ENCODE measurements at regions not wholly inside any gene's neighbourhood (a gene's known extent, or its start where the extent isn't known, plus 50 kb on each side); places are given as distances from the start of the nearest gene placed in this dataset.
"Not testable (repeated sequence)": the region's sequence is repeated elsewhere in the genome, so short reads cannot be mapped to it uniquely, and the experiment has no call there.

GRCh38 chr1:81738875-81739274, 61.9 kb upstream of the ADGRL2 start:
- Histone ChIP-seq H3K27ac (ENCODE audit: low read depth, low read length) (no peak overlapping the region), H4K20me1 (ENCODE audit: low read depth, low read length) (no peaks in the 10 kb centered on the region), H3K9me2 (replicated peaks; ENCODE audit: insufficient read depth, low read length) (no peaks in the 10 kb centered on the region), H3K27me3 (ENCODE audit: low read length) (no peaks in the 10 kb centered on the region), H3K4me2 (ENCODE audit: low read depth, low read length, poor library complexity, severe bottlenecking) (no peak overlapping the region), H3F3A (ENCODE audit: insufficient read depth) (no peaks in the 10 kb centered on the region), H3K9ac (ENCODE audit: low read length) (no peak overlapping the region), H3K79me2 (ENCODE audit: insufficient read depth, low read length) (no peaks in the 10 kb centered on the region), H3K36me3 (ENCODE audit: low read length) (no peaks in the 10 kb centered on the region), H2AFZ (ENCODE audit: low read depth, low read length, severe bottlenecking) (no peak overlapping the region), H3K4me3 (ENCODE audit: insufficient read depth, low read length, poor library complexity, severe bottlenecking) (no peak overlapping the region), H3K9me3 (ENCODE audit: insufficient read depth, low read length) (no peaks in the 10 kb centered on the region)
- TF ChIP-seq, protein P1, sequence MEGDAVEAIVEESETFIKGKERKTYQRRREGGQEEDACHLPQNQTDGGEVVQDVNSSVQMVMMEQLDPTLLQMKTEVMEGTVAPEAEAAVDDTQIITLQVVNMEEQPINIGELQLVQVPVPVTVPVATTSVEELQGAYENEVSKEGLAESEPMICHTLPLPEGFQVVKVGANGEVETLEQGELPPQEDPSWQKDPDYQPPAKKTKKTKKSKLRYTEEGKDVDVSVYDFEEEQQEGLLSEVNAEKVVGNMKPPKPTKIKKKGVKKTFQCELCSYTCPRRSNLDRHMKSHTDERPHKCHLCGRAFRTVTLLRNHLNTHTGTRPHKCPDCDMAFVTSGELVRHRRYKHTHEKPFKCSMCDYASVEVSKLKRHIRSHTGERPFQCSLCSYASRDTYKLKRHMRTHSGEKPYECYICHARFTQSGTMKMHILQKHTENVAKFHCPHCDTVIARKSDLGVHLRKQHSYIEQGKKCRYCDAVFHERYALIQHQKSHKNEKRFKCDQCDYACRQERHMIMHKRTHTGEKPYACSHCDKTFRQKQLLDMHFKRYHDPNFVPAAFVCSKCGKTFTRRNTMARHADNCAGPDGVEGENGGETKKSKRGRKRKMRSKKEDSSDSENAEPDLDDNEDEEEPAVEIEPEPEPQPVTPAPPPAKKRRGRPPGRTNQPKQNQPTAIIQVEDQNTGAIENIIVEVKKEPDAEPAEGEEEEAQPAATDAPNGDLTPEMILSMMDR (IDR thresholded peaks at IDR 0.05; ENCODE audit: insufficient read depth, low read length, poor library complexity, severe bottlenecking), result no peak

DNA sequence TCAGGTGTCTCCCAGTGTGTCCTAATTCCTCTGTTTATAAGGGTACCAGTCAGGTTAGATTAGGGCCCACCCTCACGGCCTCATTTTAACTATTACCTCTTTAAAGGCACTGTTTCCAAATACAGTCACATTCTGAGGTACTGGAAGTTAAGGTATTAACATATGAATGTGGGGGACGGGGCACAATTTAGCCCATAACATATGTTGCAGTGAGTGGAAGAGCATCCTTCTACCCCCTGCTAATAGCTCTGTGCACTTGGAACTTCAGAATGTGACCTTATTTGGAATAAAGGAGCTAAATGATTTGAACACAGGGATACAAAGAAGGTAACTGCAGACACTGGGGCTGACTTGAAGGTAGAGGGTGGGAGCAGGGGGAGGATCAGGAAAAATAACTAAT, 67.3 kb upstream of the ADGRL2 start:
- H3K27ac ChIP-seq (ENCODE audit: low read depth, low read length), result no peak overlapping the region

DNA sequence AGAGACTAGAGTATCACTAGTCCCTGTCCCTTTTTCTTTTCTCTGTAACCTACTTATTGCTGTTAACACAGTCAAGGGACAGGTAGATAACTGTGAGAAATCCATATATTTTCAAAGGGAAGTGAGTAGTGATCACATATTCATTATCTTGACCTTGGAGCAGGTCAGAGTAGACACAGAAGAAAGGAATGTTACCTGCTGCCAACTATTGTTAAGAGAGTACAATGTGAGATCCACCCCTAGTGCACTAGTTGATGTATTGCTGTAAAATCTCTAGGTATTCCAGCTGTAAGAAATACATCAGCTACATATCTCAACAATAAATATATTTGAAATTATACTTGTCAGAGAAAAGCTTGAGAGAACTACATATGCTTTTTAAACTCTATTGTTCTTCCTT, 68.7 kb upstream of the ADGRL2 start:
- no peaks in the 10 kb centered on the region for H3K79me2 ChIP-seq (ENCODE audit: insufficient read depth, low read length)
- H4K20me1 ChIP-seq (ENCODE audit: low read depth, low read length), result no peaks in the 10 kb centered on the region
- no peak overlapping the region for H3K4me3 ChIP-seq (ENCODE audit: insufficient read depth, low read length, poor library complexity, severe bottlenecking)
- no peaks in the 10 kb centered on the region for H3K9me2 ChIP-seq (replicated peaks; ENCODE audit: insufficient read depth, low read length)
- H3F3A ChIP-seq (ENCODE audit: insufficient read depth), result no peaks in the 10 kb centered on the region
- no peaks in the 10 kb centered on the region for H3K27me3 ChIP-seq (ENCODE audit: low read length)
- no peaks in the 10 kb centered on the region for H3K36me3 ChIP-seq (ENCODE audit: low read length)
- TF ChIP-seq, protein P1 (IDR thresholded peaks at IDR 0.05; ENCODE audit: insufficient read depth, low read length, poor library complexity, severe bottlenecking), result no peak
- no peak for TF ChIP-seq EZH2phosphoT487 (conservative IDR thresholded peaks at IDR 0.05; ENCODE audit: low read length)
- no peak overlapping the region for H3K9ac ChIP-seq (ENCODE audit: low read length)
- H3K27ac ChIP-seq (ENCODE audit: low read depth, low read length), result no peak overlapping the region
- no peaks in the 10 kb centered on the region for H3K9me3 ChIP-seq (ENCODE audit: insufficient read depth, low read length)
- H3K4me2 ChIP-seq (ENCODE audit: low read depth, low read length, poor library complexity, severe bottlenecking), result no peak overlapping the region
- no peak overlapping the region for H2AFZ ChIP-seq (ENCODE audit: low read depth, low read length, severe bottlenecking)

More for the DNA sequence above, 67.3 kb upstream of the ADGRL2 start:
- no peak for TF ChIP-seq EZH2phosphoT487 (conservative IDR thresholded peaks at IDR 0.05; ENCODE audit: low read length)
- TF ChIP-seq, protein P1 (IDR thresholded peaks at IDR 0.05; ENCODE audit: insufficient read depth, low read length, poor library complexity, severe bottlenecking), result no peak
- no peak overlapping the region for H3K9ac ChIP-seq (ENCODE audit: low read length)
- no peaks in the 10 kb centered on the region for H3K9me3 ChIP-seq (ENCODE audit: insufficient read depth, low read length)
- no peak overlapping the region for H2AFZ ChIP-seq (ENCODE audit: low read depth, low read length, severe bottlenecking)
- H3K9me2 ChIP-seq (replicated peaks; ENCODE audit: insufficient read depth, low read length), result no peaks in the 10 kb centered on the region
- no peaks in the 10 kb centered on the region for H3K79me2 ChIP-seq (ENCODE audit: insufficient read depth, low read length)
- H4K20me1 ChIP-seq (ENCODE audit: low read depth, low read length), result no peaks in the 10 kb centered on the region
- H3K36me3 ChIP-seq (ENCODE audit: low read length), result no peaks in the 10 kb centered on the region
- H3K27me3 ChIP-seq (ENCODE audit: low read length), result no peaks in the 10 kb centered on the region
- H3F3A ChIP-seq (ENCODE audit: insufficient read depth), result no peaks in the 10 kb centered on the region
- no peak overlapping the region for H3K4me2 ChIP-seq (ENCODE audit: low read depth, low read length, poor library complexity, severe bottlenecking)
- H3K4me3 ChIP-seq (ENCODE audit: insufficient read depth, low read length, poor library complexity, severe bottlenecking), result no peak overlapping the region

DNA sequence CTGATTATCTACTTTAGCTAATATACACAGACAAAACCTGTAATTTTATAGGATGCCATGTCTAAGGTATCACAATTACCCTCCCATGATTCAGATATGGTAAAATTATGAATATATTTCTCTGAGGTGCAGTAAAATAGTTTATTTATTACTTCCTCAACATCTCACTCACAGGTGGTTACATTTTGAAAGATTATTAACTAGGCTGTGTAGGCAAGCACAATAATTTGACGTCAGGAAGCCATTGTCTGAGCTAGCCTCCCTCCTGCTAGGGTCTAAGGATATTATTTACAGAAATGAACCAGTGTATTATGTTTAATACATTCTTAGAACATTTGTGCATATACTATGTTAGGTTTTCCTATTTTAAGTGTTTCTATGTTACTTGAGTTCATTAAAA, 69.9 kb upstream of the ADGRL2 start:
- Histone ChIP-seq H3K4me3 (ENCODE audit: insufficient read depth, low read length, poor library complexity, severe bottlenecking) (no peak overlapping the region), H3F3A (ENCODE audit: insufficient read depth) (no peaks in the 10 kb centered on the region), H3K27me3 (ENCODE audit: low read length) (no peaks in the 10 kb centered on the region), H3K4me2 (ENCODE audit: low read depth, low read length, poor library complexity, severe bottlenecking) (no peak overlapping the region), H3K9ac (ENCODE audit: low read length) (no peak overlapping the region), H3K27ac (ENCODE audit: low read depth, low read length) (no peak overlapping the region), H2AFZ (ENCODE audit: low read depth, low read length, severe bottlenecking) (no peak overlapping the region), H3K9me3 (ENCODE audit: insufficient read depth, low read length) (no peaks in the 10 kb centered on the region), H3K9me2 (replicated peaks; ENCODE audit: insufficient read depth, low read length) (no peaks in the 10 kb centered on the region), H4K20me1 (ENCODE audit: low read depth, low read length) (no peaks in the 10 kb centered on the region), H3K36me3 (ENCODE audit: low read length) (no peaks in the 10 kb centered on the region), H3K79me2 (ENCODE audit: insufficient read depth, low read length) (no peaks in the 10 kb centered on the region)
- TF ChIP-seq, protein P1 (IDR thresholded peaks at IDR 0.05; ENCODE audit: insufficient read depth, low read length, poor library complexity, severe bottlenecking), result no peak
- TF ChIP-seq EZH2phosphoT487 (conservative IDR thresholded peaks at IDR 0.05; ENCODE audit: low read length), result no peak

DNA sequence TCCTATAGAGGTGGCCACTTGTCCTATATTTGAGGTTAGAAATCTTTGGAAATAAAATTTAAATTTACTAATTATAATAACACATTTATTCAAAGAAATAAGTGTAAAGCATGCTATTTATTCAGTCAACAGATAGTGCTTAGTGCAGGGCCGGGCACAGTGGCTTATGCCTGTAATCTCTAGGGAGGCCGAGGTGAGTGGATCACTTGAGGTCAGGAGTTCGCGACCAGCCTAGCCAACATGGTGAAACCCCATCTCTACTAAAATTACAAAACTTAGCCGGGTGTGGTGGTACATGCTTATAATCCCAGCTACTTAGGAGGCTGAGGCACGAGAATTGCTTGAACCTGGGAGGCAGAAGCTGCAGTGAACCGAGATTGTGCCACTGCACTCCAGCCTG, 70.4 kb upstream of the ADGRL2 start:
- H3K9me3 ChIP-seq (ENCODE audit: insufficient read depth, low read length); H3K9me2 ChIP-seq (replicated peaks; ENCODE audit: insufficient read depth, low read length); H2AFZ ChIP-seq (ENCODE audit: low read depth, low read length, severe bottlenecking); H3K9ac ChIP-seq (ENCODE audit: low read length); H3K36me3 ChIP-seq (ENCODE audit: low read length); H3F3A ChIP-seq (ENCODE audit: insufficient read depth); H3K79me2 ChIP-seq (ENCODE audit: insufficient read depth, low read length); H4K20me1 ChIP-seq (ENCODE audit: low read depth, low read length); H3K27ac ChIP-seq (ENCODE audit: low read depth, low read length); H3K27me3 ChIP-seq (ENCODE audit: low read length); H3K4me3 ChIP-seq (ENCODE audit: insufficient read depth, low read length, poor library complexity, severe bottlenecking); H3K4me2 ChIP-seq (ENCODE audit: low read depth, low read length, poor library complexity, severe bottlenecking): not testable (repeated sequence)

Measured in SU-DHL-6 (cell line).